H9 (cell line): ENCODE measurements at regions not wholly inside any gene's neighbourhood (a gene's known extent, or its start where the extent isn't known, plus 50 kb on each side); places are given as distances from the start of the nearest gene placed in this dataset.

Experiments used
- DNase-seq: peaks from one replicate; pipeline ENCODE4 v3.0.0-alpha.2; 2017
- H2AFZ ChIP-seq: one replicate; pipeline ENCODE4 v1.6.1; 2013; ENCODE audit warnings: mild to moderate bottlenecking, low read length, control low read depth, moderate library complexity
- H2AK5ac ChIP-seq: 2 replicates; pipeline ENCODE4 v1.6.1; 2013; ENCODE audit warnings: low read length, control low read depth, mixed read lengths; ENCODE audit not compliant: insufficient read length
- H2BK120ac ChIP-seq: one replicate; pipeline ENCODE4 v1.6.1; 2013; ENCODE audit warnings: low read depth, mild to moderate bottlenecking, low read length, control low read depth, inconsistent platforms; ENCODE audit not compliant: poor library complexity, severe bottlenecking
- H2BK12ac ChIP-seq: 2 replicates; pipeline ENCODE4 v1.6.1; 2013; ENCODE audit warnings: low read length, control low read depth, mixed read lengths, low read depth; ENCODE audit not compliant: insufficient read length
- H2BK15ac ChIP-seq: 2 replicates; pipeline ENCODE4 v1.6.1; 2013; ENCODE audit warnings: low read depth, low read length, control low read depth
- H2BK20ac ChIP-seq: one replicate; pipeline ENCODE4 v1.6.1; 2013; ENCODE audit warnings: low read depth, mild to moderate bottlenecking, low read length, control low read depth, inconsistent platforms; ENCODE audit not compliant: poor library complexity, severe bottlenecking
- H2BK5ac ChIP-seq: 2 replicates; pipeline ENCODE4 v1.6.1; 2013; ENCODE audit warnings: low read length, control low read depth, mixed read lengths; ENCODE audit not compliant: insufficient read length
- H3K14ac ChIP-seq: 2 replicates; pipeline ENCODE4 v1.6.1; 2013; ENCODE audit warnings: low read length, control low read depth; ENCODE audit not compliant: insufficient read depth
- H3K18ac ChIP-seq: 2 replicates; pipeline ENCODE4 v1.6.1; 2013; ENCODE audit warnings: low read depth, mild to moderate bottlenecking, mixed read lengths, low read length, control low read depth; ENCODE audit not compliant: insufficient read length
- H3K23ac ChIP-seq: 2 replicates; pipeline ENCODE4 v1.6.1; 2013; ENCODE audit warnings: low read length, control low read depth, mixed read lengths, low read depth; ENCODE audit not compliant: insufficient read length
- H3K23me2 ChIP-seq: 2 replicates; pipeline ENCODE4 v1.6.1; 2013; ENCODE audit warnings: low read depth, mild to moderate bottlenecking, mixed read lengths, low read length, control low read depth; ENCODE audit not compliant: insufficient read length, poor library complexity, severe bottlenecking
- H3K27ac ChIP-seq: 2 replicates; pipeline ENCODE4 v1.5.1; 2013; ENCODE audit warnings: low read length, control low read depth, mixed read lengths, low read depth; ENCODE audit not compliant: insufficient read length
- H3K27me3 ChIP-seq: 2 replicates; pipeline ENCODE4 v1.6.1; 2013; ENCODE audit warnings: low read length, control low read depth, inconsistent platforms; ENCODE audit not compliant: insufficient read depth
- H3K4ac ChIP-seq: 2 replicates; pipeline ENCODE4 v1.6.1; 2013; ENCODE audit warnings: low read depth, mild to moderate bottlenecking, control low read depth, inconsistent platforms, low read length, moderate library complexity
- H3K4me1 ChIP-seq: 2 replicates; pipeline ENCODE4 v1.6.1; 2013; ENCODE audit warnings: low read length, control low read depth, inconsistent platforms; ENCODE audit not compliant: insufficient read depth
- H3K4me2 ChIP-seq: 2 replicates; pipeline ENCODE4 v1.6.1; 2013; ENCODE audit warnings: low read length, control low read depth, mixed read lengths; ENCODE audit not compliant: insufficient read length, insufficient read depth
- H3K56ac ChIP-seq: 2 replicates; pipeline ENCODE4 v1.6.1; 2013; ENCODE audit warnings: low read depth, mild to moderate bottlenecking, mixed read lengths, low read length, control low read depth; ENCODE audit not compliant: insufficient read length
- H3K79me1 ChIP-seq: 2 replicates; pipeline ENCODE4 v1.6.1; 2013; ENCODE audit warnings: low read depth, mild to moderate bottlenecking, moderate library complexity, low read length, control low read depth, inconsistent platforms; ENCODE audit not compliant: insufficient read depth, poor library complexity, severe bottlenecking
- H3K79me2 ChIP-seq: 2 replicates; pipeline ENCODE4 v1.6.1; 2013; ENCODE audit warnings: low read length, control low read depth, inconsistent platforms; ENCODE audit not compliant: insufficient read depth
- H3K9ac ChIP-seq: 2 replicates; pipeline ENCODE4 v1.6.1; 2013; ENCODE audit warnings: low read length, control low read depth, mixed read lengths; ENCODE audit not compliant: insufficient read length; ENCODE audit errors: extremely low read depth
- H3K9me3 ChIP-seq: one replicate; pipeline ENCODE4 v1.6.1; 2013; ENCODE audit warnings: low read depth, low read length, inconsistent platforms; ENCODE audit not compliant: control insufficient read depth
- H3T11ph ChIP-seq: one replicate; pipeline ENCODE4 v1.6.1; 2013; ENCODE audit warnings: mild to moderate bottlenecking, low read length, control low read depth, inconsistent platforms
- H4K20me1 ChIP-seq: one replicate; pipeline ENCODE4 v1.6.1; 2013; ENCODE audit not compliant: control insufficient read depth, insufficient read length, insufficient read depth
- H4K5ac ChIP-seq: 2 replicates; pipeline ENCODE4 v1.6.1; 2013; ENCODE audit warnings: low read depth, mild to moderate bottlenecking, mixed read lengths, low read length, control low read depth; ENCODE audit not compliant: insufficient read length
- H4K8ac ChIP-seq: replicated peaks from 2 replicates; pipeline ENCODE4 v1.6.1; 2013; ENCODE audit warnings: low read length, control low read depth, mixed read lengths, low read depth; ENCODE audit not compliant: insufficient read length
- H4K91ac ChIP-seq: 2 replicates; pipeline ENCODE4 v1.6.1; 2013; ENCODE audit warnings: low read depth, mild to moderate bottlenecking, moderate library complexity, mixed read lengths, low read length, control low read depth; ENCODE audit not compliant: insufficient read length
- H3K27ac Mint-ChIP-seq, 3 experiments: 2 replicates in 2 of 3; 3 replicates in 1 of 3; pipeline ENCODE4 v1.8.0; 2020 to 2021; ENCODE audit warnings: mixed read lengths in 3 of 3, mild to moderate bottlenecking in 1 of 3, moderate library complexity in 1 of 3
- H3K27me3 Mint-ChIP-seq: 2 replicates; pipeline ENCODE4 v1.8.0; 2021; ENCODE audit warnings: low read depth, mild to moderate bottlenecking, moderate library complexity, mixed read lengths
- H3K36me3 Mint-ChIP-seq, 3 experiments: 2 replicates in 2 of 3; 3 replicates in 1 of 3; pipeline ENCODE4 v1.8.0; 2020 to 2021; ENCODE audit warnings: low read depth in 3 of 3, mixed read lengths in 3 of 3; ENCODE audit not compliant: insufficient read depth in 1 of 3
- H3K4me1 Mint-ChIP-seq, 2 experiments: 2 replicates each; pipeline ENCODE4 v1.8.0; 2020; ENCODE audit warnings: mixed read lengths in 2 of 2
- H3K4me3 Mint-ChIP-seq, 2 experiments: 2 replicates in 1 of 2; 3 replicates in 1 of 2; pipeline ENCODE4 v1.8.0; 2020 to 2021; ENCODE audit warnings: mild to moderate bottlenecking in 2 of 2, mixed read lengths in 2 of 2, moderate library complexity in 1 of 2
- H3K9me3 Mint-ChIP-seq, 2 experiments: 2 replicates in 1 of 2; 3 replicates in 1 of 2; pipeline ENCODE4 v1.8.0; 2020; ENCODE audit warnings: mild to moderate bottlenecking in 2 of 2, mixed read lengths in 2 of 2, moderate library complexity in 1 of 2
- CTCF ChIP-seq: fragments of 200-600 bp; sonication (generic); conservative IDR thresholded peaks from 3 replicates; pipeline ENCODE4 v1.8.0; 2021; ENCODE audit warnings: antibody characterized with exemption, mild to moderate bottlenecking
- WGBS: extraction: QIAGEN DNeasy Blood & Tissue Kit; methylation state at CpG from one replicate; pipeline ENCODE4 v1.1.7; 2013; ENCODE audit warnings: missing lambda C conversion rate, low lambda C conversion rate, mixed read lengths; ENCODE audit not compliant: insufficient read length; ENCODE audit errors: extremely low coverage; 5-methylcytosine and 5-hydroxymethylcytosine counted together

- TF ChIP-seq CTCF: no peak
- Histone ChIP-seq H3K23ac (no peak overlapping the region), H2AFZ (no peak overlapping the region), H3K56ac (no peak overlapping the region), H3K27ac (no peak overlapping the region), H3K79me2 (no peaks in the 10 kb centered on the region), H3K23me2 (no peaks in the 10 kb centered on the region), H3K14ac (no peak overlapping the region), H3K4ac (no peak overlapping the region), H3K4me1 (no peaks in the 10 kb centered on the region), H4K91ac (no peak overlapping the region), H2BK20ac (no peak overlapping the region), H2BK12ac (no peak overlapping the region), H3K4me2 (no peak overlapping the region), H2BK15ac (no peak overlapping the region), H2BK5ac (no peak overlapping the region), H2AK5ac (no peak overlapping the region), H4K5ac (no peak overlapping the region), H3K9me3 (peaks cover 8% of the 10 kb centered on the region), H3K18ac (no peak overlapping the region), H3T11ph (no peak overlapping the region), H3K9ac (no peak overlapping the region), H3K27me3 (no peaks in the 10 kb centered on the region), H2BK120ac (no peak overlapping the region), H4K20me1 (no peaks in the 10 kb centered on the region), H4K8ac (no peak overlapping the region), H3K79me1 (no peaks in the 10 kb centered on the region)
- no peak for DNase-seq
- Mint-ChIP-seq H3K9me3 (peaks cover 22 to 23% of the 10 kb centered on the region in 2 experiments), H3K27ac (no peak overlapping the region), H3K4me1 (peaks cover 2 to 3% of the 10 kb centered on the region in 2 experiments; a peak in 1 of 4 replicates), H3K27me3 (no peaks in the 10 kb centered on the region), H3K4me3 (no peak overlapping the region), H3K36me3 (peaks cover 15 to 23% (median 17%) of the 10 kb centered on the region in 3 experiments)
- WGBS: no CpG with 5 or more reads among the region's 3 CpGs
These were observed 637.6 kb upstream of the EPHA5 start for GRCh38 chr4:66307641-66308438.
